ENCODE measurements at regions not wholly inside any gene's neighbourhood (a gene's known extent, or its start where the extent isn't known, plus 50 kb on each side); places are given as distances from the start of the nearest gene placed in this dataset.
"Not testable (repeated sequence)": the region's sequence is repeated elsewhere in the genome, so short reads cannot be mapped to it uniquely, and the experiment has no call there.

- H3K4me3 ChIP-seq (ENCODE audit: low read depth, low read length): no peak overlapping the region
Observed at GRCh38 chr4:117014236-117014635, 71.1 kb downstream of the TRAM1L1 start.

GRCh38 chr4:117010671-117011070 is 74.7 kb downstream of the TRAM1L1 start:
- H3K4me3 ChIP-seq (ENCODE audit: low read depth, low read length): no peak overlapping the region

GRCh38 chr4:117001077-117001476 is 84.3 kb downstream of the TRAM1L1 start:
- H3K4me3 ChIP-seq (ENCODE audit: low read depth, low read length): no peak overlapping the region

- no peak overlapping the region for H3K4me3 ChIP-seq (ENCODE audit: low read depth, low read length)
Observed at GRCh38 chr4:116982656-116983055, 102.7 kb downstream of the TRAM1L1 start.

- H3K4me3 ChIP-seq (ENCODE audit: low read depth, low read length): not testable (repeated sequence)
Observed at GRCh38 chr4:116980436-116980835, 104.9 kb downstream of the TRAM1L1 start.

GRCh38 chr4:116959045-116959444 is 126.3 kb downstream of the TRAM1L1 start:
- no peak overlapping the region for H3K4me3 ChIP-seq (ENCODE audit: low read depth, low read length)

GRCh38 chr4:116953947-116954346 is 131.4 kb downstream of the TRAM1L1 start:
- H3K4me3 ChIP-seq (ENCODE audit: low read depth, low read length): no peak overlapping the region

GRCh38 chr4:116952530-116953136 is 132.7 kb downstream of the TRAM1L1 start:
- H3K4me3 ChIP-seq (ENCODE audit: low read depth, low read length): no peak overlapping the region

- H3K4me3 ChIP-seq (ENCODE audit: low read depth, low read length): no peak overlapping the region
Observed at GRCh38 chr4:116949856-116950255, 135.5 kb downstream of the TRAM1L1 start.

GRCh38 chr4:116942315-116942714 is 143.1 kb downstream of the TRAM1L1 start:
- H3K4me3 ChIP-seq (ENCODE audit: low read depth, low read length): no peak overlapping the region

GRCh38 chr4:116930329-116930728 is 155.0 kb downstream of the TRAM1L1 start:
- no peak overlapping the region for H3K4me3 ChIP-seq (ENCODE audit: low read depth, low read length)

GRCh38 chr4:116926631-116927295 is 158.6 kb downstream of the TRAM1L1 start:
- no peak overlapping the region for H3K4me3 ChIP-seq (ENCODE audit: low read depth, low read length)

GRCh38 chr4:116925900-116926457 is 159.4 kb downstream of the TRAM1L1 start:
- peak overlapping the region; percentile 43 for H3K4me3 ChIP-seq (ENCODE audit: low read depth, low read length)

- H3K4me3 ChIP-seq (ENCODE audit: low read depth, low read length): no peak overlapping the region
Observed at GRCh38 chr4:116923389-116923788, 162.0 kb downstream of the TRAM1L1 start.

GRCh38 chr4:116913451-116913850 is 171.9 kb downstream of the TRAM1L1 start:
- H3K4me3 ChIP-seq (ENCODE audit: low read depth, low read length): no peak overlapping the region

- H3K4me3 ChIP-seq (ENCODE audit: low read depth, low read length): no peak overlapping the region
Observed at GRCh38 chr4:116906758-116907157, 178.6 kb downstream of the TRAM1L1 start.

- H3K4me3 ChIP-seq (ENCODE audit: low read depth, low read length): no peak overlapping the region
Observed at GRCh38 chr4:116899561-116899960, 185.8 kb downstream of the TRAM1L1 start.

- no peak overlapping the region for H3K4me3 ChIP-seq (ENCODE audit: low read depth, low read length)
Observed at GRCh38 chr4:116885579-116885978, 199.8 kb downstream of the TRAM1L1 start.

- H3K4me3 ChIP-seq (ENCODE audit: low read depth, low read length): no peak overlapping the region
Observed at GRCh38 chr4:116882503-116882902, 202.9 kb downstream of the TRAM1L1 start.

GRCh38 chr4:116881077-116881476 is 204.3 kb downstream of the TRAM1L1 start:
- no peak overlapping the region for H3K4me3 ChIP-seq (ENCODE audit: low read depth, low read length)

GRCh38 chr4:116880625-116881024 is 204.8 kb downstream of the TRAM1L1 start:
- no peak overlapping the region for H3K4me3 ChIP-seq (ENCODE audit: low read depth, low read length)

GRCh38 chr4:116878280-116878679 is 207.1 kb downstream of the TRAM1L1 start:
- no peak overlapping the region for H3K4me3 ChIP-seq (ENCODE audit: low read depth, low read length)
